Breast epithelium (tissue), 4 donors: ENCODE measurements at regions not wholly inside any gene's neighbourhood (a gene's known extent, or its start where the extent isn't known, plus 50 kb on each side); places are given as distances from the start of the nearest gene placed in this dataset.

Experiments
- DNase-seq, 2 donors: peaks; one replicate each; pipeline ENCODE4 v3.0.0-alpha.2; 2019; ENCODE audit warnings: low spot score in 2 of 2
- H3K27ac ChIP-seq, 2 donors: fragments of 200-600 bp; sonication (generic) in 1 of 2; one replicate each; pipeline ENCODE4 v1.5.1; 2016 to 2019; ENCODE audit warnings: mild to moderate bottlenecking in 1 of 2
- H3K27me3 ChIP-seq, 2 donors: fragments of 200-600 bp; sonication (generic) in 1 of 2; one replicate each; pipeline versions ENCODE4 v1.5.1 to v1.6.0; 2017 to 2019; ENCODE audit warnings: control low read depth in 1 of 2, mild to moderate bottlenecking in 1 of 2
- H3K36me3 ChIP-seq: fragments of 200-600 bp; one replicate; pipeline ENCODE4 v1.5.1; 2019
- H3K4me1 ChIP-seq, 2 donors: fragments of 200-600 bp; sonication (generic); one replicate each; pipeline ENCODE4 v1.5.1; 2016 to 2019; ENCODE audit warnings: control low read depth in 1 of 2
- H3K4me3 ChIP-seq, 3 donors: fragments of 200-600 bp; sonication (generic); 1 replicate in 2 of 3; 2 replicates in 1 of 3; pipeline ENCODE4 v1.5.1; 2016 to 2019; ENCODE audit warnings: mild to moderate bottlenecking in 3 of 3, moderate library complexity in 2 of 3
- H3K9me3 ChIP-seq, 2 donors: fragments of 200-600 bp; sonication (generic) in 1 of 2; one replicate each; pipeline ENCODE4 v1.5.1; 2016 to 2019; ENCODE audit warnings: control low read depth in 1 of 2
- CTCF ChIP-seq, 3 donors: fragments of 450-650 bp; IDR thresholded peaks; one replicate each; pipeline ENCODE4 v1.5.1; 2016 to 2017; ENCODE audit warnings: antibody characterized with exemption in 3 of 3, mild to moderate bottlenecking in 3 of 3, moderate library complexity in 3 of 3
- POLR2A ChIP-seq: fragments of 450-650 bp; IDR thresholded peaks from one replicate; pipeline ENCODE4 v1.6.1; 2016; ENCODE audit warnings: antibody characterized with exemption, mild to moderate bottlenecking, moderate library complexity
- POLR2AphosphoS5 ChIP-seq, 3 donors: sonication (generic); formaldehyde crosslinking; IDR thresholded peaks; one replicate each; pipeline ENCODE4 v1.6.1; 2017; ENCODE audit warnings: antibody characterized with exemption in 3 of 3
- intact Hi-C: fragments of 100-400 bp; cut with DNase I; formaldehyde crosslinking; loops from one replicate; pipeline ENCODE4 v1.15.1; 2023; ENCODE audit warnings: low total_unique reads

GRCh38 chr10:91024541-91024940 lies 103.7 kb upstream of the ANKRD1 start:
- Histone ChIP-seq H3K27ac (peak overlapping the region; percentile 76 to 89), H3K27me3 (no peaks in the 10 kb centered on the region), H3K9me3 (no peaks in the 10 kb centered on the region), H3K4me3 (no peak overlapping the region), H3K36me3 (no peaks in the 10 kb centered on the region), H3K4me1 (peaks cover 0 to 4% of the 10 kb centered on the region in 2 donors)
- TF ChIP-seq CTCF (IDR thresholded peaks at IDR 0.05) = no peak
- TF ChIP-seq POLR2A = no peak
- no peak for TF ChIP-seq POLR2AphosphoS5 (IDR thresholded peaks at IDR 0.05)
- intact Hi-C loops = no loop called here
- no peak for DNase-seq

- peaks cover 0 to 3% of the 10 kb centered on the region in 2 donors for H3K4me1 ChIP-seq
- intact Hi-C loops = no loop called here
- H3K27ac ChIP-seq = peak overlapping the region in 1 of 2 donors; percentile 43
- H3K36me3 ChIP-seq = no peaks in the 10 kb centered on the region
- no peaks in the 10 kb centered on the region for H3K27me3 ChIP-seq
- H3K9me3 ChIP-seq = no peaks in the 10 kb centered on the region
- no peak for DNase-seq
- no peak overlapping the region for H3K4me3 ChIP-seq
- TF ChIP-seq CTCF (IDR thresholded peaks at IDR 0.05) = no peak
- TF ChIP-seq POLR2A = no peak
- no peak for TF ChIP-seq POLR2AphosphoS5 (IDR thresholded peaks at IDR 0.05)
Measured at GRCh38 chr10:91032611-91033206, 111.8 kb upstream of the ANKRD1 start.

- no peak overlapping the region for H3K27ac ChIP-seq
- H3K4me3 ChIP-seq = no peak overlapping the region
- intact Hi-C loops = no loop called here
- peaks cover 0 to 3% of the 10 kb centered on the region in 2 donors for H3K4me1 ChIP-seq
- H3K27me3 ChIP-seq = no peaks in the 10 kb centered on the region
- TF ChIP-seq CTCF (IDR thresholded peaks at IDR 0.05) = no peak
- no peak for TF ChIP-seq POLR2A
- TF ChIP-seq POLR2AphosphoS5 (IDR thresholded peaks at IDR 0.05) = no peak
- DNase-seq = no peak
- H3K36me3 ChIP-seq = no peaks in the 10 kb centered on the region
- no peaks in the 10 kb centered on the region for H3K9me3 ChIP-seq
Measured at GRCh38 chr10:91033324-91033950, 112.5 kb upstream of the ANKRD1 start.

- H3K27me3 ChIP-seq = no peaks in the 10 kb centered on the region
- H3K27ac ChIP-seq = peak overlapping the region in 1 of 2 donors; percentile 41
- TF ChIP-seq POLR2A (no peak), CTCF (IDR thresholded peaks at IDR 0.05) (no peak), POLR2AphosphoS5 (IDR thresholded peaks at IDR 0.05) (no peak)
- no peak for DNase-seq
- H3K4me1 ChIP-seq = peaks cover 0 to 3% of the 10 kb centered on the region in 2 donors
- no peaks in the 10 kb centered on the region for H3K9me3 ChIP-seq
- no peak overlapping the region for H3K4me3 ChIP-seq
- intact Hi-C loops = no loop called here
- no peaks in the 10 kb centered on the region for H3K36me3 ChIP-seq
Measured at GRCh38 chr10:91034042-91034441, 113.2 kb upstream of the ANKRD1 start.

GRCh38 chr10:91034494-91035159 lies 113.7 kb upstream of the ANKRD1 start:
- H3K27ac ChIP-seq = peak overlapping the region in 1 of 2 donors; percentile 41
- TF ChIP-seq CTCF (IDR thresholded peaks at IDR 0.05) = no peak
- TF ChIP-seq POLR2A = no peak
- TF ChIP-seq POLR2AphosphoS5 (IDR thresholded peaks at IDR 0.05) = no peak
- no peak overlapping the region for H3K4me3 ChIP-seq
- H3K9me3 ChIP-seq = no peaks in the 10 kb centered on the region
- intact Hi-C loops = no loop called here
- no peaks in the 10 kb centered on the region for H3K27me3 ChIP-seq
- H3K4me1 ChIP-seq = peaks cover 0 to 3% of the 10 kb centered on the region in 2 donors
- H3K36me3 ChIP-seq = no peaks in the 10 kb centered on the region
- peak; percentile 55 to 69 for DNase-seq
